ENCODE measurements at regions not wholly inside any gene's neighbourhood (a gene's known extent, or its start where the extent isn't known, plus 50 kb on each side); places are given as distances from the start of the nearest gene placed in this dataset.
A peak's percentile ranks its signal among the peaks of the same experiment; 100 is the strongest.

DNA sequence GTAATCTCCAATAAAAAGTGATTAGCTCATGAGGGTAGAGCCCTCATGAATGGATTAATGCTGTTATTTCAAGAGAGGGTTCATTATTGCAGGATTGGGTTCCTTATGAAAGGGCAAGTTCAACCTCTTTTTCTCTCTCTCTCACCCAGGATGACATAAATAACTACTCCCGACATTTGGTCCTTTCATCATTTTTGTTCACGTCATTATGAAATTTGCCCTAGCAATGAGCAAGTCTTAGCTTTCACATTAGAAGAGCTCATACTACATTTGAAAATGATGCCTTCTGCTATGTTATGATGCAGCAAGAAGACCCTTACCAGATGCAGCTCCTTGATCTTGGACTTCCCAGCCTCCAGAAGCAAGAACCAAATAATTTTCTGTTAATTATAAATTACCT lies 152.5 kb downstream of the ICOS start:
- in situ Hi-C loops (cut with MboI; ENCODE audit: low pct_unique_long_range_greater_than_20kb, low sequenced_read_pairs) = no loop called here
- DNase-seq = no peak

DNA sequence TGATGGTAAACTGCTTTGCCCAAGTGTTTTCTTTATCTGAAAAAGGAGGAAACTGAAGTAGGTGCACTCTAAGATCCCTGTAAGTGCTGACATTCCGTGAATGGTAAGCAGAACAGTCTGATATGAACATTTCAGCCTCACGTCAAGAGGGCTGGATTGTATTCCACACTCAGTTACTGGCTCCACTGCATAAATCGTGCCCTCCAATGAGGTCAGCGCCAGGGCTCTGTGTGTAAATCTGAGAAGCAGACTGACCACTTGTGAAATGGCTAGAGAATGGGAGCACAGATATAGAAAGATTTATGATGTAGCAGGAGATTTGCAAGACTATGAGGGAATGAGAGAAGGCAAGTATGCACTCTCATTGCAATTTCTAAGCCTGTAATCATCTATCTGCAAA lies 153.0 kb downstream of the ICOS start:
- DNase-seq = no peak
- in situ Hi-C loops (cut with MboI; ENCODE audit: low pct_unique_long_range_greater_than_20kb, low sequenced_read_pairs) = no loop called here

DNA sequence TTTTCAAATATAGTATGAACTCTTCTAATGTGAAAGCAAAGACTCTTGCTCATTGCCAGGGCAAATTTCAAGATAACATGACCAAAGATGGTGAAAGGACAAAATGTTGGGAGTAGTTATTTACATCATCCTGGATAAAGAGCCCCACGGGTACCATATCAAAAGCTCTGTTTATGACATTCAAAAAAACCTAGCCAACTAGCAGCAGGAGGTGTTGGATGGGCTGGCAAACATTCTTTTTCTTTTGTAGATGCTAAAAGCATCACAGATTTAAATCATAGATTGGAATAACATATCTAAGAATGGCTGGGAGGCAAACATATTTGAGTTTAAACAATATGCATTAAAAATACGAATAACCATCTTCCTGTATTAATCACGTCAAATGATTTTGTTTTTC lies 153.5 kb downstream of the ICOS start:
- in situ Hi-C loops (cut with MboI; ENCODE audit: low pct_unique_long_range_greater_than_20kb, low sequenced_read_pairs) = no loop called here
- DNase-seq = no peak

DNA sequence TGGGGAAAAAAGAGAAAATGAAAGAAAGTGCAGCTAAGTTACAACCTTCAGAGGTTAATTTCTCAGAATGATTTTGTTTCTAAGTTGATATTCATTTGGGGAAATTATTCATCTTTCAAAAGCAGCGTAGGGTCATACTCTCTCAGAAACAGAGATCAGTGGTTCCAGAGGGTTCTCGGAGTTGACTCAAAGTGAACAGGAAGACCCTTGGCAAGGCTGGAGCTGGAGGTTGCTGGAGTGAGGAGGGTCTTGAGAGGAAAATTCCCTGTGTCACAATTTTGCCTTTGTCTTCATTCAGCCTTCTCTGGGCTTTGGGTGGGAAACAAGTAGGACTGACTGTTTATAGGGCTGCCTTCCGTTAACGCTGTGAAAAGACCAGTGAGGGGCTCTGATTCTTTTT lies 168.2 kb downstream of the ICOS start:
- DNase-seq = no peak
- in situ Hi-C loops (cut with MboI; ENCODE audit: low pct_unique_long_range_greater_than_20kb, low sequenced_read_pairs) = no loop called here

DNA sequence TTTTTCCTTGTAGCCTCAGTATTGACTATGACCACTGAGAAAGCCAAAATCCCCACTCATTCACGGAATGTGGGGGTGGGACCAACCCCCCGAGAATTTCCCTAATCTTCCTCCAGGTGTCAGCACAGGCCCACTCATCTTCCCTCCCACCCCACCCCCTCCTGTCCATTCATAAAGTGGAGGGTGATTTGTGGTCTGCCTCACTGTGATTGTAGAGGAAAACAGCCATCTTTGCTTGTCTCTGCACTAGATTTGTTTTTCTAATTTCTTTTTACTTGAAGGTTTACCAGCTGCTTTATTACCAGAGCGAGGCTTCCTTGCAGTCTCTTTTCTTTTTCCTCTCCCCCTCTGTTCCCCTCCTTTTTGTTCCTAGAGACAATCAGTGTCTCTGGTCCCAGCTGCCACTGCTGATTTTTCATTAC lies 171.8 kb downstream of the ICOS start:
- DNase-seq = peak; percentile 32
- in situ Hi-C loops (cut with MboI; ENCODE audit: low pct_unique_long_range_greater_than_20kb, low sequenced_read_pairs) = no loop called here

DNA sequence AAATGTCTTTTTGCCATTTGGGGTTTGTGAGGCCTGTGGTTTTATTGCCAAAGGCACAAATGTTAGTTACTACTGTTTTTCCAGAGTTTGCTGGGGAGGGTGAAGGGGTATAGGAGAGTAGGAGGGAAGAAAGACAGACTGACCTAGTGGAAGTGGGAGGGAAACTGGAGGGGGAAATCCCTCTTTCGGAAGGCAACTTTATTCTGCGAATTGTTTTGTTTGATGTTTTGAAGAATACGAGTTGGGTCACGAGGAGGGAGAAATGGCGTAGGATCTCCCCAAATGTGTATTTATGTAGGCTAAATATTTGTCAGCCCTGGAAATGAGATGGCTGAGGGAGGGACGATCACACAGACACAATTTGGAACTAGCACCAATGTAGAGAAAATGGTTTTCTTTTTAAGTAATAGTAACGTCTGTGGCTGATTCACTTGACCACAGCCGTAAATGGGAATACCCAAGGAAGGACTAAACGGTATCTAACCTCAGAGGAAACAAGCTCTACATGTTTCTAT lies 172.3 kb downstream of the ICOS start:
- DNase-seq = no peak
- in situ Hi-C loops (cut with MboI; ENCODE audit: low pct_unique_long_range_greater_than_20kb, low sequenced_read_pairs) = no loop called here

DNA sequence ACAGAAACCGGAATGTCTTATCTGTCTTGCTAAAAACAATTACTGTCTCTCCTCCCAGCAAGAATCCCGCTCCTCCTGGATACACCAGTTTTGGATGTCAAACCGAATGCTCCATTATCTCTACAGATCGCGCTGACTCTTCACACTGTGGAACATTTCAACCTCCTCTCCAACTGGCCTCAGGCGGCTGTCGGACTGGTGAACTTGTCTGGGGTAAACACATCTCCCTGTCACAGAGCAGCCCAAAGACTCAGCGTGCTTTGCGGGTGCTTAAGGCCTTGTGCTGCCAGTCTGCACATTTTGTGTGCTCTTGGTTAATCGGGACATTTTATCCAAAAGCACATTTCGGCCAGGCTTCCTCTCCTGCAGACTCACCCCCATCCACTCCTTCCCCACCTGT lies 173.1 kb downstream of the ICOS start:
- in situ Hi-C loops (cut with MboI; ENCODE audit: low pct_unique_long_range_greater_than_20kb, low sequenced_read_pairs) = no loop called here
- DNase-seq = no peak

DNA sequence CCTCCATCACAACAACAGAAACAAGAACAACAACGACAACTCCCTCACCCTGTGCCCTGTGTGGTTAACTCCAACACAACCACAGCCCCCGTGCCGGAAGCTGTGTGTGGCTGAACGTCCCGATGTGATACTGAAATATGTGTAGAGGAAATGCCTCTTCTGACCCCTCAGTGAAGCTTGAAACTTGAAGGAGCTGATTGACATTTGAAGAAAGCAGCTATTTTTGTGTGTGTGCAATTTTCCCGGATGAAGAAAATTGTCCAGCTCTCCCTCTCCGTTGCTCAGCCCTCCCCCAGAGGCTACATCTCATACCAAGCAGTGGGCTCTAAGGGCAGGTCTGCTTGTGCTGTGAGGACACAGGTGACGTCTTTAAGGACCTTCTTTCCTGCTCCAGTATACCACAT lies 173.8 kb downstream of the ICOS start:
- peak; percentile 58 for DNase-seq
- in situ Hi-C loops (cut with MboI; ENCODE audit: low pct_unique_long_range_greater_than_20kb, low sequenced_read_pairs) = no loop called here

DNA sequence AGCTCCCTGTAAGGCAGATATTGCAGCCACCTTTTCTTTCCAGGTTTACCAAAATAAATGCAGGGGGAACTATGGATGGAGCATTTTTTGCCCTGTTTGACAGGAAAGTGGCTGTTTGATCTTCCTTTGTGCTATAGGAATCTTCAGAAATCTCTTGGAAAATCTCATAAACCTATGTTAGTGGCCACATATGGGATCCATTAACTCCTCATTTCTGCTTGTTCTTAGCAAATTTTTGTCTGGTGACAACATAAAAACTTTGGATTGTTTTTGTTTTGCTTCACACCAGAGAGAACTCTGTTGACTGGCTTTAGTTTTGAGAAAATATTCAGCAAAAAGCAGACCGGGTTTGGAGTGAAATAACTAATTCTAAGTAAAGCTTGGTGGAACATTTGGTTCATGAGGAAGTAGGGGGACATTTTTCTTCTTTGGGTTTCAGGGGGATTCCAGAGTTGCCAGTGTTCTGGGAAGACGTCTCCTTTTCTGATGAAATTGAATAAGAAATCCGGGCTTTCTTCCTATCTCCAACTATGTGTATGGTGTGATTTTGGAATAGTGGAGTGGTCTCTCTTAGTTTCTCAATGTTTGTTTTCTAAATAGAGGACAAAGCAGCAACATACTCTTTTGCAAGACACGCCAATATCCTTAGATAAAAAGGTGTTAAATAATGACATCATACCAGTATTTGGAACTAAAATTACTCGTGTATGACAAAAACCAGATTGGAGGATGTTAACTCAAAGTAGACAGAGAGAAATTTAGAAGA lies 174.4 kb downstream of the ICOS start:
- in situ Hi-C loops (cut with MboI; ENCODE audit: low pct_unique_long_range_greater_than_20kb, low sequenced_read_pairs) = no loop called here

DNA sequence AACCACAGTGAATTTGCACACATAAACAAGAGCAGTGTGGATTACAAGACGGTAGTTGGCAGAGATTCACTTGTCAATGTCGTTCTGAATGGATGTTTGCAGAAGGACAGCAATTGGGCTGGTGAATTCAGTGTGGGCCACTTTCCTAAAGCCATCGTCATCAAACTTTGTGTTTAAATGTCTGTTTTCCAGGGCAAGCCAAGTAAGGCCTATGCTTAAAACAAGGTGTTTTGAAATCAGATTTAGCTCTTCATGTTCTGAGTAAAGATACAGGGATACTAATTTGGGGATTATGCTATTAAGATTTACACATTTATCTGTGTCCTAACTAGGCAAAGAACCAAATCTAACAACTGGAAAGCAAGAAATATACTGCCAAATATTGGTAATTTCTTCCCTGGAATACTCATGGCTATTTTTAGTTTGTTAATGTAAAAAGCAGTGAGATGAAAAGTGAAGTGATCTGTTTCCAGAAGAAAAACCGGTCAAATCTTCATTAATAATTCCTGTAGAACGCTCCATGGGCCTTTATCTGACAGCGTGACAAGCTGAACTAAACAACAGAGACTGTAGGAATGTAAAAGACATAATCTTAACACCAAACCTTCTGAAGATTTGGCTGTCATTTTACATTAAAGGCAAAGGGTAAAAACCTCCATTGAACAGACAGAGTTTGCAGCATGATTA lies 175.7 kb downstream of the ICOS start:
- in situ Hi-C loops (cut with MboI; ENCODE audit: low pct_unique_long_range_greater_than_20kb, low sequenced_read_pairs) = no loop called here
- DNase-seq = no peak

More for the DNA sequence above, 174.4 kb downstream of the ICOS start:
- no peak for DNase-seq

DNA sequence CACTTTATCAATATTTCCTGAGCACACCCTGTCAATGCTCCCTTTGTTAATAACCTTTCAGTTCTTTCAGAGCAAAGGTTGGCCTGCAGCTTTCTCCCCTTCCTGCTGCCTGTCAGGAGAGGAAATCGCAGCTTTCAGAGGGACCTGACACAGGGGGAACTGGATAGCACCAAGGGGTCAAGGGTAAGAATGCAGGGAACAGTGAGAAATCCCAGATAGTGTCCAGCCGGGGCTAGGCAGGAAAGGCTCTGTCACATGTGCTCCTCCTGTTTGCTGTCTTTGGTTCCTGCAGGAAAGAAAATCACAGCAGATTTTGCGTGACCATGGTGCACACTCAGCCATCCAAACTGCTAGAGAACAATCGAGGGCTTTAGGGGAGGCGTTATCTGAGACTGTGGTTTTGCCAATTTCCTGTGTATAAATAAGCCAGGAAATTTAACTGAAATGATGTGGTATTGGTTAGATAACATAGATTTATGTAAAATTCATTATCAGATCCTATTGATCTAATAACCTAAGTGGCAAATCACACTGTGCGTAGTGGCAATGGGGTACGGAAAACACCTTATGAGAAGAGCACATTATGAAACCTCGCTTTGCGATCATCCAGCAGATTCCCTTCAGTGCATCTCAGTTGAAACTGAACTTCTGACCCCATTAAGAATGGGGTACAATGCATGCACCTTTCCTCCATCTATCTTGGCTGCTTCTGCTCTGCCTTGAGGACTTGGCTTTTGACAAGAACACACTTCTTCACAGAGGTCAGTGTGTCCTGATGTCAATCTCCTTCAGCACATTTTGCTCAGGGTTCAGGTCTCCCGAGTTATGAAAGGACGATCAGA lies 178.0 kb downstream of the ICOS start:
- no peak for DNase-seq
- in situ Hi-C loops (cut with MboI; ENCODE audit: low pct_unique_long_range_greater_than_20kb, low sequenced_read_pairs) = no loop called here

DNA sequence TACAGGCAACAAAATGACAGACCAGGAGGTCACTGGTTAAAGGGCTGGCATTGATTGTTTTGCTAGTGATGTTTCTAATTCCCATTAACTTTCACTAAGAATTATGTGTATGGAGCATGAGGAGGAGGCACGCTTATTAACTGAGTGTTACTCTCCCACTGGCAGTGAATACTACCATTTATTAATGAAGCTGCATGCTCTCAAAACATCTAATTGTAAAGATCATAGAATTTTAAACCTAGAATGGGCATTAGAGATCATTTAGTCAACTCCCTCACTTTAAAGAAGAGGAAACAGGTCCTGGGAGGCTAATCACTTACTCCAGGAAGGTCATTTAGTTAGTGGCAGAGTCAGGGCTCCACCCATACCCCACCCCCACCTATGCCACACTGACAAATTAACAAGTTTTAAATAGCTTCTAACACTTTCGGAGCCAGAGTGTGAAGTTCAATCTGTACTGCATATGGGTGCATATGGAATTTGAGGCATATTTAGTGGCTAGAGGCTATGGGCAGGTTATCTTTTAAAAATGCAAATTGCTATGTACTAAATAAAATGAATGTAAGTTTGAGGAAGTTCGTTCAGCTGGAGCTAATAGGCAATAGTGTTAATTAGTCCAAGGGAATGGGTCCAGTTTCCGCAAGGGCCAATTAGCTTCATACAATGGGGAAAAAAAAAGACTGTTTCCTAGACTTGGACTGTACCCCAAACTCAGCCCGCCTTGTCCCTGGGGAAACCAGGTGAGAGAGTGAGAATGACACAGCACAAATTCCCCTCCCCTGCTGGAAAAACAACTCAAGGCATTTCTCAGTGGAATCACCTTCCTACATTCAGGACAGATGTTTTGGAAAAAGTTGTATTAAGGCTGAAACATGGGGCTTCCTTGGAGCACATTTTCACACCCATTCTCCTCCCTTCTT lies 178.8 kb downstream of the ICOS start:
- no peak for DNase-seq
- in situ Hi-C loops (cut with MboI; ENCODE audit: low pct_unique_long_range_greater_than_20kb, low sequenced_read_pairs) = no loop called here

DNA sequence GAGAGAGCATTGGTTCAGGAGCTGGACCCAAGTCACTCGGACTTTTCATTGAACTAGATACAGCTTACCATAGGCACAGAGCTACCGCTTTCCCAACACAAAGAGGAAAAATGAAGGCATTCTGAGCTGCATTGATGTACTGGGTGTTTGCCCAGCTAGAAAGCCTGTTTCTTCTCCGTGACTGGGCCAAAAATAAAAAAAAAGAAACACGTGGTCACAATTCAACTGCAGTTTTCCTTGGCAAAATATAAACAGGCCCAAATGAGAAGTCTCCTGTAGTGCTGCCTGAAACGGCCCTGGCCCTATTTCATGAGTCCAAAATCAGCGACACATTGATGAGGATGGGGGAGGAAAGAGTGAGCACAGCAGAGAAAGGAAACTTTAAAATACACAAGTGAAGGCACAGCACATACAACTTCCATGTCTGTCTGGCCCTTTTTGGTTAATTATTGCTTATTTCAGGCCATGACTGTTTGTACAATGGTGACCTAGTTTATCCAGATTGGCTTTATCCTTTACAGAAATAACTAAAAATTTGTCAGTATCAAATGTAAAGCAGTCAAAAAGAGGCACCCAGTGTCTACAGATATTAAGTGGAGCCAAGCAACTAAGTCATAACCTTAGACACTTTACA lies 179.7 kb downstream of the ICOS start:
- in situ Hi-C loops (cut with MboI; ENCODE audit: low pct_unique_long_range_greater_than_20kb, low sequenced_read_pairs) = no loop called here
- no peak for DNase-seq

DNA sequence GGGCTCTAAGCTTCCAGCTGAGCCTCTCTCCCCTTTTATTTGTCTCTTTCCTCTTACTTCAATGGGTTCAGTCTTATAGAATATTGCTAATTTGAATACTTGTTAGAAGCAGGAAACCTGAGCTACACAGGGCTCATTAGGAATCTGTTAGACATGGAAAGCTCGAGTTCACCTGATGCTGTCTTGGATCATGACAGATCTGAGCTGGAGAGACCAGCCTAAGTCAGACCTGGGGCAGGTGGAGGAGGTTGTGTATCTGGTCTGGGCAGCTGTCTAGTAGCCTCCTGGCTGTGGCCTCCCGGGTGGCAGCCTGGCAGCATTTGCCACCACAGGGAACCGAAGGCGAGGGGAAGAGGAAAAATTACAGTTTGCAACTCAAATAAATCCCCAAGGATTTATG lies 185.9 kb downstream of the ICOS start:
- no peak for DNase-seq
- in situ Hi-C loops (cut with MboI; ENCODE audit: low pct_unique_long_range_greater_than_20kb, low sequenced_read_pairs) = no loop called here

DNA sequence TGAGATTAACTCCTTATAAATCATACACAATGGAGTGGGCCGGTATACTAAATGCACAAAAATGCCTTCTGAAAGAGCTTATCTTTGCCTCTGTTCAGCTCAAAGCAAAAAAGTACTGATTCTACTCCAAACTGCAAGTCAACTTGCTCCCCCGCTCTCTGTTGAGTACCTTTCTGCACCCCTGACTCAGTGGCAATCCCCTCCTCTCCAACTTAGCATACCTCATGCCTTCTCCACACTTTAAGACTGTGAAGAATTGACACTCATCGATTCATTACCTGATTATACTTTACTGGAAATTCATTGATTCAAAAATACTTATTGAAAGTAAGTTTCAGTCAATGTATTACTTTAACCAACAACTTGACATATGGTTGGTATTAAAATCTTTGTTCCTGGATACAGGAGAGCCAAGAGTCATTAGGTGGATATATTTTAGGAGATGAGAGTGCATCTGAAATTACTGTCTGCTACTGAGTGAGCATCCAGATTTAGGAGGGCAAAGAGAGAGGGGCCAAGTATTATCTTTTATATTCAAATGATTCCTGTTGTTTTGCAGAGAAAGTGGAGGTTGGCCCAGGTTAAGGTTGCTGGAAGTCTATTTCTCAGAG lies 187.7 kb downstream of the ICOS start:
- in situ Hi-C loops (cut with MboI; ENCODE audit: low pct_unique_long_range_greater_than_20kb, low sequenced_read_pairs) = no loop called here
- no peak for DNase-seq

DNA sequence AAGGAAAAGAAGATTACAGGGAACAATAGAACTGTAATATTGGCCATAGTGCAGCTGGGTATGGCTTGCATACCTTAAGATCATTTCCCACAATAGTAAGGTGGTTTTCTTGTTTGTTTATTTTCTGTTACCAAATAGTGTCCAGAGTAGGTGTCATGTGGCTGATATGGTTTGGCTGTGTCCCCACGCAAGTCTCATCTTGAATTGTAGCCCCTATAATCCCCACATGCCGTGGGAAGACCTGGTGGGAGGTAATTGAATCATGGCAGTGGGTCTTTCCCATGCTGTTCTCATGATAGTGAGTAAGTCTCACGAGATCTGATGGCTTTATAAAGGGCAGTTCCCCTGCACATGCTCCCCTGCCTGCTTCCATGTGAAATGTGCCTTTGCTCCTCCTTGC lies 190.1 kb downstream of the ICOS start:
- no peak for DNase-seq
- in situ Hi-C loops (cut with MboI; ENCODE audit: low pct_unique_long_range_greater_than_20kb, low sequenced_read_pairs) = no loop called here

DNA sequence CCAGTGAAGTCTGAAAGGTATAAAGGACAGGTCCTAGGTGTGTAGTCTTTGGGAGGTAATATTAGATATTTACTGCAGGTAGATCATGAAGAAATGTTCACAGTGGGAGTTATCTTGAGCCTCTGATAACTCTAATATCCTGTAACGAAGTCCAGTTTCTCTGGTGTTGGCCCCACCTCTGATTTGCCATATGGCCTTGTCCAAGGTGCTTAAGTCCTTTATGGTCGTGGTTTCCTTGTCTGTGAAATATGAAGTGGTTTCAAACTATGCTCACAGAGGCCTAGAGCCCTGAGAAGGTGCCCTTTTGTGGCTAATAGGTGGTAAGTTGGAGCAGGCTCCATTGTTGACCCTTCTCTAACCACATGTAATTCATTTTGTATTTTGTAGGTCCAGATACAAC lies 190.7 kb downstream of the ICOS start:
- no peak for DNase-seq
- in situ Hi-C loops (cut with MboI; ENCODE audit: low pct_unique_long_range_greater_than_20kb, low sequenced_read_pairs) = no loop called here

All from KBM-7 (cell line).